Lower leg skin (tissue), 3 donors: ENCODE measurements at regions not wholly inside any gene's neighbourhood (a gene's known extent, or its start where the extent isn't known, plus 50 kb on each side); places are given as distances from the start of the nearest gene placed in this dataset.
"Not testable (repeated sequence)": the region's sequence is repeated elsewhere in the genome, so short reads cannot be mapped to it uniquely, and the experiment has no call there.

Experiments
- CTCF ChIP-seq, 3 donors: fragments of 450-650 bp; IDR thresholded peaks; one replicate each; pipeline ENCODE4 v1.5.1; 2016; ENCODE audit warnings: antibody characterized with exemption in 3 of 3, mild to moderate bottlenecking in 3 of 3, moderate library complexity in 2 of 3
- POLR2A ChIP-seq, 2 donors: fragments of 450-650 bp; IDR thresholded peaks; one replicate each; pipeline ENCODE4 v1.6.1; 2016 to 2017; ENCODE audit warnings: antibody characterized with exemption in 2 of 2, mild to moderate bottlenecking in 1 of 2, moderate library complexity in 1 of 2

GRCh38 chr10:63682698-63683052 is 161.5 kb downstream of the REEP3 start:
- TF ChIP-seq POLR2A, CTCF (IDR thresholded peaks at IDR 0.05): not testable (repeated sequence)
